Fibroblast of mammary gland (primary cell): ENCODE measurements at regions not wholly inside any gene's neighbourhood (a gene's known extent, or its start where the extent isn't known, plus 50 kb on each side); places are given as distances from the start of the nearest gene placed in this dataset.

Experiments
- DNase-seq: peaks from one replicate; pipeline ENCODE4 v3.0.0-alpha.2; 2010; ENCODE audit warnings: low read depth
- H3K4me3 ChIP-seq: 2 replicates; pipeline ENCODE4 v1.5.1; 2011; ENCODE audit warnings: low read depth, mild to moderate bottlenecking, low read length, moderate library complexity; ENCODE audit not compliant: control insufficient read depth
- CTCF ChIP-seq: conservative IDR thresholded peaks from 2 replicates; pipeline ENCODE4 v1.5.1; 2011; ENCODE audit warnings: low read depth, low read length, inconsistent platforms; ENCODE audit not compliant: control insufficient read depth, insufficient read depth

- TF ChIP-seq CTCF, result no peak
- DNase-seq, result no peak
- H3K4me3 ChIP-seq, result no peak overlapping the region
Measured at GRCh38 chr4:30996841-30997240, 276.7 kb downstream of the PCDH7 start.

- TF ChIP-seq CTCF, result no peak
- no peak for DNase-seq
- no peak overlapping the region for H3K4me3 ChIP-seq
Measured at GRCh38 chr4:31005037-31005436, 284.9 kb downstream of the PCDH7 start.

GRCh38 chr4:31007858-31008257 lies 287.7 kb downstream of the PCDH7 start:
- TF ChIP-seq CTCF, result no peak
- no peak overlapping the region for H3K4me3 ChIP-seq
- DNase-seq, result no peak

- no peak overlapping the region for H3K4me3 ChIP-seq
- no peak for TF ChIP-seq CTCF
- no peak for DNase-seq
Measured at GRCh38 chr4:31009926-31010325, 289.8 kb downstream of the PCDH7 start.

- DNase-seq, result no peak
- H3K4me3 ChIP-seq, result no peak overlapping the region
- TF ChIP-seq CTCF, result no peak
Measured at GRCh38 chr4:31015123-31015522, 295.0 kb downstream of the PCDH7 start.

- DNase-seq, result no peak
- TF ChIP-seq CTCF, result no peak
- no peak overlapping the region for H3K4me3 ChIP-seq
Measured at GRCh38 chr4:31016322-31017061, 296.3 kb downstream of the PCDH7 start.
